AG10803 (cell line): ENCODE measurements at regions not wholly inside any gene's neighbourhood (a gene's known extent, or its start where the extent isn't known, plus 50 kb on each side); places are given as distances from the start of the nearest gene placed in this dataset.

Experiments used
- DNase-seq: peaks from one replicate; pipeline ENCODE4 v3.0.0; 2010; ENCODE audit warnings: low read depth
- H3K4me3 ChIP-seq: 2 replicates; pipeline ENCODE4 v1.5.1; 2011; ENCODE audit warnings: mild to moderate bottlenecking, low read length, control low read depth
- TF ChIP-seq, protein P1 (sequence below): conservative IDR thresholded peaks from 2 replicates; pipeline ENCODE4 v1.5.1; 2011; ENCODE audit warnings: mild to moderate bottlenecking, low read length, control low read depth, inconsistent platforms

DNA sequence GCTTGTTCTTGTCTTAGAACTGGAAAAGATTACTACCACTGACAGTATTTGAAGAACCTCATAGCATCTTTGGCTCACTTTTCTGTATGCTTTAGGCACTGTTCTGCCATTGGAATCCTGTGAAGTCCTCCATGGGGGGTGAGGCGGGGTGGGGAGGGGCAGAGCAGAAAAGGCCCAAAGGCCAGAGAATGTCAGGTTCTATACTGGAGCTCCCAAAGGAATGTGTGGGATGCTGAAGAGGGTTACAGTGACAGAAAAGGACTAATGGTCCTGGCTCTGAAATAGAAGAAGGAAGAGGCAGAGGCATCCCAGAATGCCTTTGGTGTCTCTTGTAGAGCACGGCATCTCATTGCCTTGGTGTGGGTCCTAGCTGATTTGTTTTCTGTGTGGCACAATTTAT, 141.9 kb downstream of the HAUS1 start:
- no peak overlapping the region for H3K4me3 ChIP-seq
- TF ChIP-seq, protein P1, sequence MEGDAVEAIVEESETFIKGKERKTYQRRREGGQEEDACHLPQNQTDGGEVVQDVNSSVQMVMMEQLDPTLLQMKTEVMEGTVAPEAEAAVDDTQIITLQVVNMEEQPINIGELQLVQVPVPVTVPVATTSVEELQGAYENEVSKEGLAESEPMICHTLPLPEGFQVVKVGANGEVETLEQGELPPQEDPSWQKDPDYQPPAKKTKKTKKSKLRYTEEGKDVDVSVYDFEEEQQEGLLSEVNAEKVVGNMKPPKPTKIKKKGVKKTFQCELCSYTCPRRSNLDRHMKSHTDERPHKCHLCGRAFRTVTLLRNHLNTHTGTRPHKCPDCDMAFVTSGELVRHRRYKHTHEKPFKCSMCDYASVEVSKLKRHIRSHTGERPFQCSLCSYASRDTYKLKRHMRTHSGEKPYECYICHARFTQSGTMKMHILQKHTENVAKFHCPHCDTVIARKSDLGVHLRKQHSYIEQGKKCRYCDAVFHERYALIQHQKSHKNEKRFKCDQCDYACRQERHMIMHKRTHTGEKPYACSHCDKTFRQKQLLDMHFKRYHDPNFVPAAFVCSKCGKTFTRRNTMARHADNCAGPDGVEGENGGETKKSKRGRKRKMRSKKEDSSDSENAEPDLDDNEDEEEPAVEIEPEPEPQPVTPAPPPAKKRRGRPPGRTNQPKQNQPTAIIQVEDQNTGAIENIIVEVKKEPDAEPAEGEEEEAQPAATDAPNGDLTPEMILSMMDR, result no peak
- no peak for DNase-seq

DNA sequence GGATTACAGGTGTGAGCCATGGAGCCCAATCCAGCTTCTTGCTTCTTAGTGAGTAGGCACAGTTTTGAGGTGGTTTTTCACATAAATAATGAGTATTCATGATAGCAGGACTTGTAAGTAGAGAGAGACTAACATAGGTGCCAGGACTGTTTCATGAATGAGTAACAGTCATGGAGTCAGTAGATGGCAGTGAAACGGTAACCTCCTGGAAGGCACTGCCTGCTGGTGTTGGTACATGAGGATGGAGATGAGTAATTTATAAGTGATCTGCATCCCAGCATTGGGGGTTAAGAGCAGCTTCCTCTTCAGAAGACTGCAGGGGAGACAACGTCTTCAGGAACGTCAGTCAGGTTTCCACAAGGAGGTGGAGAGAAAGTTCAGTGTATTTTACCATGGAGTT, 143.8 kb downstream of the HAUS1 start:
- DNase-seq, result no peak
- TF ChIP-seq, protein P1, result no peak
- H3K4me3 ChIP-seq, result no peak overlapping the region

DNA sequence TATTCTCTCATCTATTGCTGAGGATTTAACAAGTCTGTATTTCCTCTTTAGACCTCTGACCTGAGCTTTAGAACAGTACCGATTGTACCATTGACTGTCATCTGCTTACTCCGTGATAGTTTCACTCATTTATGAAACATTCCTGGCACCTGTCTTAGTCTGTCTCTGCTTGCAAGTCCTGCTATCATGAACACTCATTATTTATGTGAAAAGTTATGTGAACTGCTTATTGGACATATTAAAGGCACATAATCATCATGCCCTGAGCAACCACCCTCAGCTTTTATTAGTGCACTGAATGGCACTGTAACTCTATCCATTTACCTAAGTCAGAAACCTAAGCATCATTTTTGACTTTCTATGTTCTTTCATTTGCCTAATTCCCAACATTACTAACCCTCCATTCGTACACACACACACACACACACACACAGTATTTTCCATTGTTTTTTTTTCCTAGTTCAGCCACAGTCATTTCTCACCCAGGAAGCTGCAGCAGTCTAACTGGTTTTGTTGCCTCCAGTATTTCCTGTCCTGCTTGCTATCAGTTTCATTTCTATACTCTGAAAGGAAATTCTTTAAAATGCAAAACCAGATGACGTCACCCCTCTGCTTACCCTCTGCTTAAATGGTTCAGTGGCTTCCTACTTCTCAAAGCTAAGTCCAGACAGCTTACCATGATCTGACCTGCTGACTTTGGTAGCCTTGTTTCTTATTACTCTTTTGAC, 146.1 kb downstream of the HAUS1 start:
- TF ChIP-seq, protein P1, result no peak
- DNase-seq, result peak; percentile 67
- H3K4me3 ChIP-seq, result no peak overlapping the region

DNA sequence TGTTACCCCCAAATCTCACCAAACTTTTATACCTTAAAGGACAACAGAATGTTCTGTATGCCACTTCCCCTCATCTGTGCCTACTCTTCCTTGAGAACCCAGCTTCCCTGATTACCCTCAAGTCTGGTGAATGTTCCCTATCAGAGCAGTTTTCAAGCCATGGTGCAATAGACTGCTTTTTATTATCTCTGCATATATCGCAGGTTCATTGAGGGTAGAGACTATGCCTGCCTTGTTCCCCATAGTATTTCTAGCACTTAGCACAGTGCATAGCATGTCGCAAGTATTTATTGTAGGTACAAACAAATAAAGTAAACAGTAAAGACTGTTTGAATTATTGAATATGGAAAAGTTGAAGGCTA, 146.6 kb downstream of the HAUS1 start:
- DNase-seq, result no peak
- H3K4me3 ChIP-seq, result no peak overlapping the region
- TF ChIP-seq, protein P1, result no peak

DNA sequence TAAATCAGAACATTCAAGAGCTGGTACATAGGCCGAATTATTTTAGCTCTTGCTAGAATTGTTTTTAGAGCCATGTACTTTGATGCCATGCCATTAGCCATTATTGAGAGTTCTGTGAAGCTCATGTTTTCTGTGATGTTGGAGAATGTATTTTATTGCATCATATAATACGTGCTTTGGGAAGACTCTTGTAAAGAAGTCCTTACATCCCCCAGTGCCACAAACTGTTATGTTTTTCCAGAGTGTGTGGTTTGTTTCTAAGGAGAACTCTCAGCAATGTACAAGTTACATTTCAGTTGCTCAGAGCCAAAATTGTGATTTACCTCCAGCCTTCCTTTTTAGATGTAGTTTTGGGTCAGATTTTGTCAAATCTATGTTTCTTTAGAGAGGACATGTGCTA, 148.6 kb downstream of the HAUS1 start:
- peak; percentile 22 for DNase-seq
- TF ChIP-seq, protein P1, result no peak
- no peak overlapping the region for H3K4me3 ChIP-seq

DNA sequence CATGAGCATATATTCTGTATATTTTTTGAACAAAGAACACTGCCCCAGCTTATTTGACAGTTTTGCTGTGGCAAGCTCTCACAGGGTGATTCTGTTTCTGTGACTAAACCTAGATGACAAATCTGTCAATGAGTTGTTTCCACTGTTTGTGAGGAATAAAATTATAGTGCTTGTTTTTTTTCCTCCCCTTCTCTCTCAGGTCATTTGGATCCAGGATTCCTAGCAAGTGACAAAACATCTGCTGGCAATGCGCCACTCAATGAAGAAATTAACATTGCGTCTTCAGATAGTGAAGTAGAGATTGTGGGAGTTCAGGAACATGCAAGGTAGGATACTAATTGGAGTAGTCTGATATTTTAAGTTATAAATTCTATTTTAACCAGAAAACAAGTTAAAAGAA, 149.3 kb downstream of the HAUS1 start:
- H3K4me3 ChIP-seq, result no peak overlapping the region
- TF ChIP-seq, protein P1, result no peak
- DNase-seq, result peak; percentile 49

DNA sequence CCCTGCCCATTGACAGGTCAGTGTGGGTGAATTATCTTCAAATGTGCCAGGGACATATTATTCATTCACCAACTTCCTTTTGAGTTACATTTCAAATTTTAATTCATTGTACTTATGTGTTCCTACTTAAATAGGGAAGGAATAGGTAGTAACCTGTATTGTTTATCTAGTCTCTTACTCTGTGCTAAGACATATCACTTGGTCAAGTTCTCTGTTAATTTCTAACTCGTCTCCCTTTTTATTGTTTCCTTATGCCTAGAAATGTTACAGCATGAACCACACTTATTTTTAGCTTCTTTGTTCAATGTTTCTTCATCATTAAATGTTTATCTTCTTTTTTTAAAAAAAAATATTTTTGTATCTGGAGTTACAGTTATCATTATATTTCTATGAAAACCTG, 151.9 kb downstream of the HAUS1 start:
- no peak for DNase-seq
- TF ChIP-seq, protein P1, result no peak

More for the DNA sequence above, 151.9 kb downstream of the HAUS1 start:
- H3K4me3 ChIP-seq, result no peak overlapping the region
